SW480 (cell line): ENCODE measurements at regions not wholly inside any gene's neighbourhood (a gene's known extent, or its start where the extent isn't known, plus 50 kb on each side); places are given as distances from the start of the nearest gene placed in this dataset.
"Not testable (repeated sequence)": the region's sequence is repeated elsewhere in the genome, so short reads cannot be mapped to it uniquely, and the experiment has no call there.

ENCODE experiments used
- DNase-seq: peaks from one replicate; pipeline ENCODE4 v3.0.0-alpha.2; 2016; ENCODE audit warnings: low spot score

GRCh38 chr5:67561151-67561932, 364.7 kb upstream of the CD180 start:
- DNase-seq = no peak

GRCh38 chr5:67552773-67553172, 356.2 kb upstream of the CD180 start:
- no peak for DNase-seq

GRCh38 chr5:67549947-67550346, 353.3 kb upstream of the CD180 start:
- DNase-seq = no peak

GRCh38 chr5:67549296-67549618, 352.7 kb upstream of the CD180 start:
- DNase-seq = no peak

- no peak for DNase-seq
These were observed 352.1 kb upstream of the CD180 start for GRCh38 chr5:67548520-67549295.

GRCh38 chr5:67547682-67548081, 351.1 kb upstream of the CD180 start:
- no peak for DNase-seq

- not testable (repeated sequence) for DNase-seq
These were observed 348.3 kb upstream of the CD180 start for GRCh38 chr5:67544942-67545341.

GRCh38 chr5:67543720-67544270, 347.2 kb upstream of the CD180 start:
- no peak for DNase-seq

- no peak for DNase-seq
These were observed 345.9 kb upstream of the CD180 start for GRCh38 chr5:67542479-67542878.

- DNase-seq = no peak
These were observed 345.3 kb upstream of the CD180 start for GRCh38 chr5:67541875-67542274.

- no peak for DNase-seq
These were observed 342.4 kb upstream of the CD180 start for GRCh38 chr5:67538855-67539506.

- DNase-seq = no peak
These were observed 341.0 kb upstream of the CD180 start for GRCh38 chr5:67537439-67538148.

- DNase-seq = no peak
These were observed 340.3 kb upstream of the CD180 start for GRCh38 chr5:67536866-67537265.

GRCh38 chr5:67530609-67531255, 334.1 kb upstream of the CD180 start:
- no peak for DNase-seq

GRCh38 chr5:67528953-67529352, 332.4 kb upstream of the CD180 start:
- DNase-seq = no peak

- DNase-seq = no peak
These were observed 330.2 kb upstream of the CD180 start for GRCh38 chr5:67526793-67527192.

- no peak for DNase-seq
These were observed 323.7 kb upstream of the CD180 start for GRCh38 chr5:67520161-67520908.

- DNase-seq = no peak
These were observed 321.6 kb upstream of the CD180 start for GRCh38 chr5:67518227-67518626.

- no peak for DNase-seq
These were observed 320.5 kb upstream of the CD180 start for GRCh38 chr5:67516948-67517565.

- DNase-seq = no peak
These were observed 319.2 kb upstream of the CD180 start for GRCh38 chr5:67515762-67516161.
